Femur (tissue), 1 donor: ENCODE measurements at regions not wholly inside any gene's neighbourhood (a gene's known extent, or its start where the extent isn't known, plus 50 kb on each side); places are given as distances from the start of the nearest gene placed in this dataset.

Experiments
- DNase-seq: peaks from one replicate; pipeline ENCODE4 v3.0.0-alpha.2; 2017

GRCh38 chr2:221034026-221034701 is 537.9 kb downstream of the EPHA4 start:
- no peak for DNase-seq

GRCh38 chr2:221034973-221035372 is 537.1 kb downstream of the EPHA4 start:
- no peak for DNase-seq

DNA sequence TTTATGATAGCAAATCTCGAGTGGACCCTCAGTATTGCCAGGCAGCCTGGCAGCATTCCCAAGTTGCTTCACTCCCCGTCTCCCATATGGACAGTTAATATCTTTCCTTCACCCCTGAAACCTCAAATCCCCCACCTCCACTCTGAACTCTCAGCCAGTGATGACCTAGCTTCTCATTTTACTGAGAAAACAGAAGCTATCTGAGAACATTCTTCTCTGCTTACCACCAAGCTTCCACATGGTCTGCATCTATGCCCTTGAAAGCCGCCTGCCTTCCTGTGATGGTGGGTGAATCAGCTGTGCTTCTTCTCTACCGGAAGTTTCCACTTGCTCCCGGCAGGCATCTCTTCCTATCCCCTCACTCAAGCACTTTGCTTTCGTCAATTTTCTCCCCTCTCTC is 529.2 kb downstream of the EPHA4 start:
- no peak for DNase-seq

DNA sequence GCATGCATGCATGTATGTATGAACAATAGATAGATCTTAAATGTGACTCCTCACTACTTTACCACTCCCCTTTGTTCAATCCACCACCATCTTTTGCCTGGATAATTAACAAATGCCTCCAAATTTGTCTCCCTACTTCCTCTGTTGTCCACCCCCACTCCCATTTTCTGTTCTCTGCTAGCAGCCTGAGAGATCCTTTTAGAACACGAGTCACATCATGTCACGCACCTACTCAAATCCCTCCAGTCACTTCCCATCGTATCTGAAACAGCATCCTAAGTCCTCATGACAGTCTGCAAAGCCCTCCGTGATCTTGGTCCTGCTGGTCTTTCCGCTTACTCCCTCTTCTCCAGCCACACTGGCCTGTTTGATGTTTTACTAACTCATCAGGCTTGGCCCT is 527.3 kb downstream of the EPHA4 start:
- DNase-seq: no peak

GRCh38 chr2:221050020-221050795 is 521.9 kb downstream of the EPHA4 start:
- peak; percentile 26 for DNase-seq

DNA sequence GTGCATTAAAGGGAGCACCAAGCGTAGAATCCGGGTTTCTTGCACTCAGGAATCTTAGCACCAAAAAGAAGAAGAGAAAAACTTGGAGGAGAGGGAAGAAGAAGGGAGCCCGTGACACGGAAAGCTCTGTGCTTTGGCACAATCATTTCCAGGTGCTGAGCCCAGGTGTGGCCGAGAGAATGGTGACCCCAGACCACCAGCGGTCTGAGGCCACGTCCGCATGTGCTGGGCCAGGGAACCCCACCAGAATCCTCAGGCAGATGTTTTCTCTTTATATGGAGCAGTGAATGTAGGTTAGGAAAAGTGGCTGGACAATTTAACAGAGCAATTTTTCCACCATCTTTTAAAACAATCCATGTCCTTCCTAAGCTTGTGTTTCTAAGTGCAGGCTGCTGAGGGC is 520.9 kb downstream of the EPHA4 start:
- no peak for DNase-seq

GRCh38 chr2:221060376-221060775 is 511.7 kb downstream of the EPHA4 start:
- no peak for DNase-seq

DNA sequence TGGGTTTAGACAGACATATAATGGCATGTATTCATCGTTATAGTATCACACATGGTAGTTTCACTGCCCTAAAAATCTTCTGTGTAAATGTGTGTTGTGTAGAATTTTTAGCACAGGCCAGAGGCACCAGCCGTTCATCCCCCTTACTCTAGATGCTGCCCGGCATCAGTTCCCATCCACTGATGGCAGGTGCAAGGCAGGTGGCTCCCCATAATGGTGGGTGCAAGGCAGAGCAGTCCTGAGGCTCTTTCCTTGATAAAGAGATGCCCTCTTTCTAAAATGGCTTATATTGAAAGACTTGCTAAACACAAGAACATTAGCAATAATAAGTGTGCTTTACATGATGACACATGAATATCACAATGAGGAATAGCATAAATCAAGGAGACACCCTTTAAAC is 508.5 kb downstream of the EPHA4 start:
- DNase-seq: no peak

GRCh38 chr2:221064058-221064854 is 507.8 kb downstream of the EPHA4 start:
- DNase-seq: no peak

DNA sequence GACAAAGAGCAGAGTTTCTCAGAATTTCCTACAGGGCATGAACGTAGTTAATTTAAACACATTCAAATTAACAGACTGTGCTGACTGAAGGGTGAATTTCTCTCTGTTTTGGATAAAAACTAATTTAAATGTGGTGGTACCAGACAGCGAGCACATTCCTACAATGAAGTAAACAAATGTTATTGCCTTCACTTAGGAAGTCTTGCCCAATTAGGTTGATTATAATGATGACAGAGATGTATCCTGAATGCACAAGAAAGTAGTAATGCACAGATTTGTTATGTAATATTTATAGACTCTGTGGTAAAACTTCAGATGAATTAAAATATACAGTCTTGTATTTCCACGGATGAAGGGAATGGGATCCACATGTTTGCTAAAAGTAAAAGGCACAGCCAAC is 507.2 kb downstream of the EPHA4 start:
- no peak for DNase-seq

DNA sequence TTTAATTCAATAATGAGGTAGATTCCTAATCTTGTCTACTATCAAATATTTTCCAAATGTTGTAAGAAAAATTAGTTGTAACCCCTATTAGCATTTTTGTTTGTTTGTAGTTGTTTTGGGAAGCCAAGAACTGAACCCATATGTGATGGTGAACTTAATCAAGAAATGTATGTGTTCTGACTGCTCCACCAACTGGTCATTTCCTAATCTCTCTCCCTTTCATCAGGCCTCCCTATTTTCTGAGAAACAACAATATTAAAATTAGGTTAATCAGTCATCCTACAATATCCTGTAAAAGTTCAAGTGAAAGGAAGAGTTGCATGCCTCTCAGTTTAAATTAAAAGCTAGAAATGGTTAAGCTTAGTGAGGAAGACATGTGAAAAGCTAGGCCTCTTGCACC is 504.0 kb downstream of the EPHA4 start:
- no peak for DNase-seq

- DNase-seq: no peak
Observed at GRCh38 chr2:221070106-221070505, 502.0 kb downstream of the EPHA4 start.

- no peak for DNase-seq
Observed at GRCh38 chr2:221073326-221074049, 498.6 kb downstream of the EPHA4 start.

GRCh38 chr2:221074238-221074637 is 497.9 kb downstream of the EPHA4 start:
- DNase-seq: no peak

GRCh38 chr2:221075203-221075602 is 496.9 kb downstream of the EPHA4 start:
- DNase-seq: no peak

GRCh38 chr2:221077251-221077650 is 494.9 kb downstream of the EPHA4 start:
- no peak for DNase-seq

DNA sequence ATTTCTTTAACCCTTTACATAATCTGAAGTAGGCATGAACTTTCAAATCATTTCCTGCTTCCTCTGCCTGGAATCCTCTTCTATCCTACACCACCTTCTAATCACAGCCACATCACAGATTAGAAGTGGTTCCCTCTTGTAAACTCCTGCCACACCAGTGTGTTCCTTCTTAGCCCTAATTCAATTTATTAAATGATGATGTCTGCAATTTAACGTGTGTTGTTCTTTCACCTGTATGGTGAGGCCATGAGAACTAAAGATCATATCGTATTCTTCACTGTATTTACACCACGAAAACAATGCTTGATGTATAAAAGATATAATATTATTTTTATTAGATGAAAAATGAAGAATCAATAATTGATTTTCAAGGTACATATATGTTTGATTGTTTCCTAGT is 494.3 kb downstream of the EPHA4 start:
- no peak for DNase-seq

GRCh38 chr2:221085341-221085900 is 486.7 kb downstream of the EPHA4 start:
- no peak for DNase-seq

DNA sequence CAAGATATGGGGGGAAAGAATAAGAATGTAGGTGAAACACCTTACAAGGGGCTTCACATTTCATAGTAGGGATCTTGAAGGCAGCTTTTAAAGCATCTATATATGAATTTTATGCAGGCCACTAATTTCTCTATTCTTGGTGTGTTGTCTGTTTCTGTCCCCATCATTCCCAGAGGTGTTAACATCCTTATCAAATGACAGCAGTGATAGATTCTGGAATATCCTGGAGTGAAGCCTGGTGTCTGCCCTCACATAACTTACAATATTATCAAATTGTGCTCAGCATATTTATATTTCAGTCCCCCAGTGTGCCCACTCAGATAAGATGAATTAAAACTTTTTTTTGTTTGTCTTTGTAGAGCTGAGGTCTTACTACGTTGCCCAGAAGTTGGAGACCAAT is 486.2 kb downstream of the EPHA4 start:
- no peak for DNase-seq

DNA sequence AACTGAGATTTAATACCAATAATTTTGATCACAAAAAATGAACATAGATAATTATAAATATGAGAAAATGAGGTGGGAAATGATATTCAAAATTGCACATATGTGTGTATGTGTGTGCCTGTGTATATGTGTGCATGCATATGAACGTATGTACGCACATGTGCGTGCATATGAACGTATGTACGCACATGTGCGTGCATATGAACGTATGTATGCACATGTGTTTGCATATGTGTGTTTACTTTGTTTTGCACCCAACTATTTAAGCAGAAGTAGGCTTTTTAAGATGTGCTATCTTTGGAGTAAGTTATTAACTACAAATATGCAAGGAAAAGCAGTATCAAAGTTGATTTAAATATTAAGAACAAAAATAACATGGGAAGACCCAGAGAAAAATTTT is 484.3 kb downstream of the EPHA4 start:
- DNase-seq: no peak

DNA sequence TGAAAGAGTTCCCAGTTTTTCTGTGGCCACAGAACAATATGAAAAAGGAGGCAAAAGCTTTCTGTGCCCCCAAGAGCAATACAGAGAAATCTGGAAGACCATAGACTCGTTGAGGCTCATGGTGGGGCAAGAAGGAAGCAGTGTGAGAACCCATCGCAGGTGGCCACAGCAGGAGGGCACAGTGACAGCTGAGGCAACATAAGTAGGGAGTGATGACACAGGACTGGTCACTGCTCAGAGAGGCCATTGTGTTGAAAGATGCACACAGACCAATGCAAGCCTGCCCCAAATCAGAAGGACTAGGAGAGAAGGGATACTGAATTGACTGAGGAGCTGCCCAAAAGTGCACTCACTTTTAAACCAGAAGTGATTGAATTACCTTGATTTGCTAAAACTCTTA is 483.6 kb downstream of the EPHA4 start:
- no peak for DNase-seq

- DNase-seq: no peak
Observed at GRCh38 chr2:221095356-221095755, 476.7 kb downstream of the EPHA4 start.
